ENCODE measurements at regions not wholly inside any gene's neighbourhood (a gene's known extent, or its start where the extent isn't known, plus 50 kb on each side); places are given as distances from the start of the nearest gene placed in this dataset.
"Not testable (repeated sequence)": the region's sequence is repeated elsewhere in the genome, so short reads cannot be mapped to it uniquely, and the experiment has no call there.

DNA sequence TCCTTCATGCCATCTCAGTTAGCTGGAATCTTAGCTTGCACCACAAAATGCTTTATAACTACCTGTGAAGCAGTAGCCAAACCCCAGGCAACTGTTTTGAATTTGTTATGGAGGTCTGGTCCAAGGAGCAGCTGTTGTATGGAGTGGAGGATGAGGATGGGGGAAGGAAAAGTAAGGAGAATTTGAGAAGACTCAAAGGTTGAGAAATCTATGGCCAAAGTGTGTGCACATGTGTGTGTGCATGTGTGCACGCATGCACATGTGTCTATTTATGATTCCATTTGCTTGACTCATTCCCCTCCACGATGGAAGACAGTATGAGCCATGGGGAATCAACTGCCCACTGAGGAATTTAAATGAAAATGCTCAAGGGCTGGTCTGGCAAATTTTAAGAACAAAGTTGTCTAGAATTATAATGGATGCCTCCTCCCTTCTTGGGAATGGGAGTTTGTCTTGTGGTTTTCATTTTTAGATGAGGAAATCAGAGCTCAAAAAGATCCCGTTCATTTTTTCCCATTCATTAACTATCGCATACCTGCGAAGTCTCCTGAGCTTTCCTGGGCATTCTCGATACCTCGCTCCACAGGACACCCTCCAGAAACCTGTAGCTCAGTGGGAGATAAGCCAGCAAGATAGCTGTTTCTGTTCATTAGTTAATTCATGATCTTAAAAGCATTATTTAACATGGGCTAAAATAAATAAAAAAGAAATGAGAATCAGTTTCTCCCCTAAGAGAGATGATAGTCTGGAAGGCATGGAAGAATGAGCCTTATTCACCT lies 152.3 kb upstream of the NEDD9 start:
- peak in 1 of 3 donors; percentile 50 for DNase-seq

DNA sequence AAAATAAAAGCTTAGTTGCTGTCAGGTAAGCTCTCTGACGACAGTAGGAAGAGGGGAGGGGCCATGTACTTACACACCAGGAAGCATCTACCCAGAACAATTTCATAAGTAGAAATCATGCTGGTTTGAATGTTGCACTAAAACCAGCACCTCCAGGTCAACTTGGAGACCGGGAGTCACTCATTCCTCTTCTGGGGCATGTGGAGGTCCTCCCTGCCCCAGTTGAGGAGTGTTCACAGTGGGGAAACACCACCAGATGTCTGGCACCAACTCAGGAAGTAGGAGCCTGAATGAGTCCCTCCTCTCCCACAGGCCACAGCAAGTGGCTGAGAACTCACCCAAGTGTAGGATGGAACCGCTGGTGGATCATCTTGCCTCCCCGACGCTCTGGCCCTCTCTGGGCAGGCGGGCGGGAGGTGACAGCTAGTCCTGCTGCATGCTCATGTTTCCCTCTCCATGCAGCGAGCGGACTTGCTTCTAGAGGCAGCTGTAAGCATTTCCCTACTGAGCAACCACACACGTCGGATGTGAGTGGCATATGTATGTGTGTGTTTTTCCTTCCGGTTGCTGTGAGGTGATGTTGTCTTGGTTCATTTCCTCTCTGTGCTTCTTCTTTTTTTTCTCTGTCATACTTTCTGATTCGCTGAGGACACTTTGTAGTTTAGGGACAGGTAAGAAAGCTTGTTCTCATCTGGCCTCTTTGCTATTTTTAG lies 149.5 kb upstream of the NEDD9 start:
- peak in 2 of 3 donors; percentile 38 to 54 for DNase-seq

- no peak for DNase-seq
Observed at GRCh38 chr6:11380969-11381744, 148.7 kb upstream of the NEDD9 start.

GRCh38 chr6:11380549-11380948 lies 148.1 kb upstream of the NEDD9 start:
- no peak for DNase-seq

DNA sequence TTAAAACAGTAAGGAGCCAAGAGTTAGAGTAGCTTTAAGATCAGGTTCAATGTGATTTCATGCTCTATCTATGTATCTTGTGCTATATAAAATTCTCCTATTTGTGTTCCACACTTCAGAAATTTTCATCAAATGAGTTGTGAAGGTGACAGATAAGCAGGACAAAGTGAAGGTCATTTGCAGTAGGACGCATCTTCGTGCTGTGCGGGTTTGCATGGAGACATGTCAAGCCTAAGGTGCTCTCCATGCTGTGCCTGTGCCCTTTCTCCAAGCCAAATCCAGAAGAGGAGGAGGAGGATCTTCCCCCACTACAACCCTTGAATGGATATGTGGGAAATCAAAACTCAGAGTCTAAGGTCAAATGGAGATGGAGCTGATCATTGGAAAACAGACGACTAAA lies 147.3 kb upstream of the NEDD9 start:
- no peak for DNase-seq

- DNase-seq = no peak
Observed at GRCh38 chr6:11378639-11379038, 146.2 kb upstream of the NEDD9 start.

DNA sequence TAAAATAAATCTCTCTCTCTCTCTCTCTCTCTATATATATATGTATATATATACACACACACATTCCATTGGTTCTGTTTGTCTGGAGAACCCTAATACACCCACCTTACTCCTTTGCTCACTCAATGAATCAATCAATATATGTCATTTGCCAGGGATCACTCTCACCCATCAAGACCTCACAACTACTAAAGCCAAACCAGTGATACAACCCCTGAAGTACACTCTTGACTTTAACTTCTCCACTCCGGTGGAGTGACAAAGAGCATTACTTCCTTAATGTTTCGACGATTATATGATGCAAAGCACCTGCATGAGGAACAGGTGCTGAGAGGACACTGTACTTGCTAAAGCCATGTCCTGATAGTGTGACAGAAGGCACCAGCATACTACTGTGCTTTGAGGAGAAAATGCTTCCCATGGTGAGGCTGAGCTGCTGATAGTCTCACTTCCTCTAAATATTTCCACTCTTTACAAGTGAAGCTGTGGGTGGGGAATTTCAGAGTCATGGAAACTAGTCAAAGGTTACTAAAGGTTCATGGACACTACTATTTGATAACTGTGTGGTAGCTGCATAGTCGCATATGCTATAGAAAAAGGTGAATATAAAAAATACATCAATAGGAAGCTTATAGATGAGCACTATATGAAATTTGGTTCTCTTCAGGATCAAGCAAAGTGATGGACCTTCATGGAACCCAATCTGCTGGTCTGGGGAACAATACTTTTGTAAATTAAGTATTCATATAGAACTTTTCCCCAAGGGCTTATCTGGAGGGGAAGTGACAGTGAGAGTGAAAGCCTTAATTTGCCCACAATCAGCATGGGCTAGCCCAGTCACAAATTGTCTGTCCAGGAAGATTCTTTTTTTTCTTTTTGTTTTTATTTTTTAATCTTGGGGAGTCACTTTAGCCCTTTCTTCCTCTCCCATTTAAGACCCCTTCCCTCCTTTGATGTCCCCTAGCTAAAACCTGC lies 141.9 kb upstream of the NEDD9 start:
- peak in 1 of 3 donors; percentile 43 for DNase-seq

- DNase-seq = no peak
Observed at GRCh38 chr6:11373208-11373607, 140.7 kb upstream of the NEDD9 start.

DNA sequence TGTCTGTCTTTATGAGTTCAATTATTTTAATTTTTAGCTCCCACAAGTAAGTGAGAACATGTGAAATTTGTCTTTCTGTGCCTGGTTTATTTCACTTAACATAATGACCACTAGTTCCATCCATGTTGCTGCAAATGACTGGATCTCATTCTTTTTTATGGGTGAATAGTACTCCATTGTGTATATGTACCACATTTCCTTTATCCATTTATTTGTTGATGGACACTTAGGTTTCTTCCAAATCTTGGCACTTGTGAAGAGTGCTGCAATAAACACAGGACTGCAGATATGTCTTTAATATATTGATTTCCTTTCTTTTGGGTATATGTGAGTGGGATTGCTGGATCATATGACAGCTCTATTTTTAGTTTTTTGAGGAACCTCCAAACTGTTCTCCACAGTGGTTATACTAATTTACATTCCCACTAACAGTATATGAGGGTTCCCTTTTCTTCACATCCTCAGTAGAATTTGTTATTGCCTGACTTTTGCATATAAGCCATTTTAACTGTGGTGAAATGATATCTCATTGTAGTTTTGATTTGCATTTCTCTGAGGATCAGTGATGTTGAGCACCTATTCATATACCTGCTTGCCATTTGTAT lies 139.8 kb upstream of the NEDD9 start:
- DNase-seq = not testable (repeated sequence)

GRCh38 chr6:11370191-11371018 lies 137.9 kb upstream of the NEDD9 start:
- peak in 1 of 3 donors; percentile 47 for DNase-seq

DNA sequence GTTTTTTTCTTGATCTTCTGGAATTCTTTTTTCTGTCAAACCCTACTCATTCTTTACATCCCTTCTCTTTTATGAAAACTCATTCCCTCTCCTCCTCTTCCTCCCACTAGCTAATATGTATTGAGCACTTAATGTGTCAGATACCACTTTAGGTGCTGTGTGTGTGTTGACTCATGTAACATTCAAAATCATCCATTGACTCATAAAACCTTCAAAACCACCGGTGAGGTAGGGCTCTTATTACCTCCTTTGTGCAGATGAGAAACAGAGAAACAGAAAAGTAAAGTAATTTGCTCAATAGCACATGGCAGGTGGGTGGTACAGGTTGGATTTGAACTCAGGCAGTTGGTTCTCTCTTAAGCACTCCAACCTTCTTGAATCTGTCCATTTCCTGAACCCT lies 136.3 kb upstream of the NEDD9 start:
- no peak for DNase-seq

DNA sequence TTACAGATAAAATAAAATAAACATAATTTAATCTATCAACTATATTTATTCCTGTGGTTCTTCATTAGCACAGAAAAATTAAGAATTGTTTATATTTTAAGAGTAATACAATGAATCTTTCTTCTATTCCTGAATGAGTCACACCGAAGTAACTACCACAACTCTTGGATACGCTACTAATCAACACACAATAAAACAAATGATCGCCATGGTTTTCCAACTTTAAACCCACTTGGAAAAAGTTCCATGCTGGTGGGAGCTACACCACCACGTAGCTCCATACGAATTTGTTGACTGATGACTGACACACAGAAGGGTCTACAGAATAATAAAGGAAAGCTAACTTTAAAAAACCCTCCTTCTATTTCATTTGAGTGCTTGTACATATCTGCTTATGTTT lies 135.8 kb upstream of the NEDD9 start:
- DNase-seq = no peak

GRCh38 chr6:11367638-11368199 lies 135.3 kb upstream of the NEDD9 start:
- DNase-seq = no peak

DNA sequence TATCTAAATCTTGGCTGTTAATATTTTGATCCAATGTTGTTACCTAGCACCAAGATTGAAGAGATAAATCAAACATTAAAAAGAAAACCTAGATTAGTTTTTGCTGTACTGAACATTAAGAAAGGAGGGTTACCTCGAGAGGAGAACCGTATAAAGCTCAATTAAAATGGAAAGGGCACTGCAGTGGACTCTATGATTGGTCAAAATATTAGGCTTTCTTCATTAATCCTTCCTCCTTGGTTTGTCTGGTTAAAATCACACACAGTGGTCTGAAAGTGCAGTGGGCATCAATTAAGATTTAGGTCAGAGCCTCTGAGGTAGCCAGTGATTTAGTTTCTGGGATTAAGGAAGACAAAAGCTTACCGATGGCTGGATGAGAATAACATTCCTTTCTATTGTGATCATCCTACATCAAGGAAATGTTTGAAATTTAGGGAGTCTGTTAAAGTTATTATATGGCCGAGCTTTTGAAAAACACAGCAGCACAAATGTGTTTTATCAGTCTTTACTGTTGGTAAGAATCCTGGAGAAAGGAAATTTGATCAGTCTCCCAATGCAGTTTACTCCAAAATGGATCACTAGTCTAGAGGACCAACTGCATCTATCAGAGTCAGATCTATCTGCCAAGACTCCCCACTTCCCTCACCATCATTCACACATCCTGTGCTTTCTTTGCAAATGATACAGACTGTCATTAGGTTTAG lies 134.6 kb upstream of the NEDD9 start:
- peak in 1 of 3 donors; percentile 52 for DNase-seq

GRCh38 chr6:11366183-11366933 lies 133.9 kb upstream of the NEDD9 start:
- DNase-seq = no peak

DNA sequence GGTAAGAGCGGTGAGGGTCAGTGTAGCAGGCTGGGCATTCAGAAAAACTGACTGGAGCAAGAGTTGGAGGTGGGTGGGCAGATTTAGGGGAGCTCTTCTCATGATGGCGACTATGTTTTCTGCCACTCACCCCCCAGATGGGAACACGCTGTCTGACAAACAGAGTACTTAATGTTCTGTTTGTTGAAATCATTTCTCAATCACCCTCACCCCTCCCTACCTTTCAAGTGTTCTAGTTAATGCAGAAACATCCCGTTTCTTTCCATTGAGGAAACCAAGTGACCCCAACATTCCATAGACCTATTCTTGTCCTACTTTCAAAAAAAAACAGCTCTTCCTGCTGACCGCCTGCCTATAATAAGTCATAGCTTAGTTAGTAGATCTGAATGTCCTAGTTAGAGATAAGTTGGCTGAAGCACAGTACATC lies 132.5 kb upstream of the NEDD9 start:
- no peak for DNase-seq

GRCh38 chr6:11363881-11364576 lies 131.6 kb upstream of the NEDD9 start:
- DNase-seq = no peak
